ENCODE measurements at regions not wholly inside any gene's neighbourhood (a gene's known extent, or its start where the extent isn't known, plus 50 kb on each side); places are given as distances from the start of the nearest gene placed in this dataset.

DNA sequence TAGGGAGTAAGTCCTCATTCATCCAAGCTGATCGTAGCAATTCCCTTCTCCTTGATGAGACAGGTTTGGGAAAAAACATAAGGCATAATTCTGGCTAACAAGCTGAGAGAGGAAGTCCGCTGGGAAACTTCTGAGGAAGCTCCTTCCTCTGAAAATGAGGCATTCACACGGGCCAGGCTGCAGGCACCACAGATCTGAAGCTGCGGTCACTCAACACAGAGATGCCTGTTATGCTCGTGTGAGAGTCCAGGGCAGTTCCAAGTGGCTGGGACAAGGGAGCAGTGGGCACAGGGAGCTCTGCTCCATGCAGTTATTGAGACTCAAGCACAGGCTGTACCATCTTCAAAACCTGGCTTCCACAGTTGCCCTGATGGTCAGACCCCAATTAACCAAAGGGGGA is 200.9 kb upstream of the ID2 start:
- FAIRE-seq, result no peak
- DNase-seq (ENCODE audit: insufficient read length, low spot score), result no peak

DNA sequence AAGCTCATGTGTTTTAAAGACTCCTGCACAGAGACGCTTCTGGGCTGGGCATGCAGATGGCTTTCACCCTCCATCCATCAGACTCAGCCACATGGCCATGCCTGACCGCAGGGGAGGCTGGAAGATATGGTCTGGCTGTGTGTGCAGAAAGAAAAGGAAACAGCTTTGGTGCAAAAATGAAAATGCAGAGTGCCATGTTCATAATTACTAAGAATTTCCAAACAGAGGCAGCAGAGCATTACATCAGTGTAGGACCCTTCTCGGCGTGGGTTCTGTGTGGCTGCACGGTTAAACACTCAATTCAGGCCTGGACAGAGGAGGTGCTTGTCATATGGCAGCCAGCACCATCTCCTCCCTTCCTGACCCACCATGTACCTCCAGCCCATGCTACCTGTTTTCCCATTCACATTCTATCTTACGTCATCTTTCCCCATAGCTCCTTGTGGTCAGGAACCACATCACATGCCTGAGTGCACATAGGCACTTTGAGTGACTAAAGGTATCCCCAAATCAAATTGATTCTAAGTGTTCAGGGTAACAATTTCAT is 200.3 kb upstream of the ID2 start:
- peak; percentile 83 for FAIRE-seq

DNA sequence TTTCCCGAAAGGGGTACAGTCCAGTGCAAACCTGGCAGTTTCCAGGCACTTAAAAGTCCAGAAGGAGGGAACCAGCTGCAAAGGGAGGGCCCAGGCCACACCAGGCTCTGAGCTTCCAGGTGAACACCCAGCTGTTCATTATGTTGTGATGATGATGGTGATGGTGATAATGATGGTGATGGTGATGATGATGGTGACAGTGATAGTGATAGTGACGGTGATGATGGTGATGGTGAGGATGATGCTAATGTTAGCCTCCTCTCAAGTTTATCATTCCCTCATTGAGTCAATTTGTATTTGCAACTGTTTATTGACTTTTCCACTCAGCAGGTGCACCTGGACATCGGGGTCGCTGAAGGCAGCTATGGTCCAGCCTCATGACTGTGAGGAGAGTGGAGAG is 199.4 kb upstream of the ID2 start:
- no peak for FAIRE-seq
- no peak for DNase-seq (ENCODE audit: insufficient read length, low spot score)

More for the DNA sequence above, 200.3 kb upstream of the ID2 start:
- no peak for DNase-seq (ENCODE audit: insufficient read length, low spot score)

DNA sequence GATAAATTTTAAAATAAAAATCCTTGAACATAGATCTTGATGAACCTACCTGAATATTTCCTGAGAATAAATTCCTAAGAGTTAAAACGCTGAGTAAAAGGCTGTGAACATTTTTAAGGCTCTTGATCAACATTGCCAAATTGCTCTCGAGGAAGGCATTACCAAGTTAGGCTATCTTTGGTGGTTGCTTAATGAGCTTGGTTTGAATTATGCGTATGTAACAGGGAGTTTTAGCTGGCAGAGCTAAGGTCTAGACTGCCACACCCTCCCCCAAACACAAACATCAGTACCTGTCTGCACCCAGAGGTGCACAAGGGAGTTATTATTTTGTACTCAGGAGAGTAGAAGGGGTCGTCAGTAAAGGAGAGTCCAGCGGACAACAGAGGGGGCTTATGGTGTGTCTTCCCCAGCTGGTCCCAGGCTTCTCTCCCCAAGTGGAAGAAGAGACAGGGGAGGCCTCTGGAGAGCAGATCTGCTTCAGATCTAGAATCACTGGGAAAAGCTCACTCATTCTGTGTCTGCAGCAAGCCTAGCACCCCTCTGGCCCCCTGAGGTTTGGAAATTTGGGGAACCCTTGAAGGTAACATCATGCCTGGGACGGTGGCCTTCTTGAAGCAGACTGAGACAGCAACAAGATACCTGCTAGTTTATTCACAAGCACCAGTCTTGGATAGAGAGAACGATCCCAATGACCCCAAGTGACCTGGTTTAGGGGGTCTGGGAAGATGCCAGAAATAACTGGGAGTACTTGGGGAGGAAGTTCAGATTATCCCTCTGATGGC is 197.2 kb upstream of the ID2 start:
- no peak for DNase-seq (ENCODE audit: insufficient read length, low spot score)
- FAIRE-seq, result no peak

DNA sequence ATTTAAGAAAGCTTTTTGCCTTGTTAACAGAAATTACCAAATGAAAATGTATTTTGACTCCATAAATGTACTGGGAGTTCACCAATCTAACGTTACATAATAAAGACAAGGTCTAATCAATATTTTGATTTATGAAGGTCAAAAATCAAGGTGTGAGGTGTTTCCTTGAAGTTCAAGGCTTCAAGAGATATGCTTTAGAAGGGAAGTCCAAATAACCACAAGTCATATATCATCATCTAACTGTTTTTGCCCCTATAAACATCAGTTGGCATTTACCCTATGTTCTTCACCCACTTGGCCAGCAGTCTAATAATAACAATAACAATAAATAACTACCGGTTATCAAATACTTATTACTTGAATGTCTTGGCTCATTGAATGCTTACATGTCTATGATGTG is 196.1 kb upstream of the ID2 start:
- no peak for DNase-seq (ENCODE audit: insufficient read length, low spot score)
- FAIRE-seq, result no peak

DNA sequence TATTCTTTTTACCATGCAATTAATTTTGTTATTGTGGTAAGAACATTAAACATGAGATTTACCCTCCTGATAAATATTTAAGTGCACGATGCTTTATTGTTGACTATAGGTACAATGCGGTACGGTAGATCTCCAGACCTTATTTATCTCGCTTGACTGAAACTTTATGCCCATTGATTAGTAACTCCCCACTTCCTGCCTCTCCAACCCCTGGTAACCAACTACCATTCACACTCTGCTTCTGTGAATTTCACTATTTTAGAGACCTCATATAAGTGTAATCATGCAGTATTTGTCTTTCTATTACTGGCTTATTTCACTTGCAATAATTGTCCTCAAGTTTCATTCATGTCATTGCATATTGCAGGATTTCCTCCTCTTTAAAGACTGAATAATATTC is 195.7 kb upstream of the ID2 start:
- FAIRE-seq, result no peak
- no peak for DNase-seq (ENCODE audit: insufficient read length, low spot score)

DNA sequence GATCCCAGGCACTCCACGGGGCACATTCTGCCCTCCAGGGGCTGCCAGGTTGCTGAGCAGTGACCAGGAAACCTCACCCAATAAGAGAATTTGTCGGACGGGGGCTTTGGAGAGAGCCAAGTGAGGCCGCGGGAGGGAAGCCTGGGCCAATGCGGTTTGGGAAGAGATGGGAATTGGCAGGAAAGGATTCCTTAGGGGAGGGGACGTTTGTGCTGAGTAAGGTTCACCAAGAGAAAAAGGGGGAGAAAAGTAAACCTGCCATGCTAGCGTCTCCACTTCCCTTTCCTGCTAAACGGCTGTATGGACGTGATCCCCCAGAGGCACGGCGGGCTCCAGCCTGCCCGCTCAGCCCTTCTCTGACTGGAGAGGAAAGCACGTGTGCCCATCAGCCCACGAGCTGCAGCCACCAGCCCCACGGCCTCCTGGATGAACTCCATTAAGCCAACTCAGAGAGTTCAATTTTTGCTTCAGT is 194.4 kb upstream of the ID2 start:
- FAIRE-seq (no peak), DNase-seq (ENCODE audit: insufficient read length, low spot score) (no peak)

DNA sequence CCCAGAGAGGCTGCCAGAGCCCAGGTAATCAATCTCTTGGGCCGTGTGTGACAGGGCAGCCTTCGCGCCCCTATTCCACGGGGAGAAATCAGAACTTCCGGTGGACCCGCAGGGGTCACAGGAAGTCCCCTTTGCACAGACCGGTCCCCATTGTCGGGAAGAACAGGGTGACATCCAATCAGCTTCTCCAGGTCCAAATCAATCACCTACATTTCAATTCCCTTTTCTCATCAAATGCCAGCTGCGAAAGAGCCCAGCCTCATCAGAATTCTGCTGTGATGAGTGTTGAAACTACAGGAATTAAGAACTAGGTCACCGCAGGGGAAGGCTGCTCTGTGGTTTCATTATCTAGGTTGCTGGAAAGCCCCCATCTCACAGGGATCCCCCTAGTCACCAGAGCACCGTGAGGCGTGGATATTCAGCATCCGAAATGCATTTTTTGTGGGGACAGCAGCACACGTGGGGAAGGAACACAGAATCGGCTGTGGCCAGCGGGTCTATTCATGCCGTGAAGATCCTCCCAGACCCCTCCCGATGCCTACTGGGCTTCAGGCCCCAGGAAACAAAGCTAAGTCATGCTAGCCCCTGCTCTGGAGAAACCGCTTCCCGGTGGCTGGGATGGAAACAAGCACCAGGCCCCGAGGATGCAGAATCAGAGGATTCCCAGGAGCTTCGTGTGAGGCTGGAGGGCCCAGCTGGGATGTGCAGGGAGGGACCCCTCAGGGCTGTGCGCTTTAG is 193.7 kb upstream of the ID2 start:
- DNase-seq (ENCODE audit: insufficient read length, low spot score), result no peak
- peak; percentile 96 for FAIRE-seq

DNA sequence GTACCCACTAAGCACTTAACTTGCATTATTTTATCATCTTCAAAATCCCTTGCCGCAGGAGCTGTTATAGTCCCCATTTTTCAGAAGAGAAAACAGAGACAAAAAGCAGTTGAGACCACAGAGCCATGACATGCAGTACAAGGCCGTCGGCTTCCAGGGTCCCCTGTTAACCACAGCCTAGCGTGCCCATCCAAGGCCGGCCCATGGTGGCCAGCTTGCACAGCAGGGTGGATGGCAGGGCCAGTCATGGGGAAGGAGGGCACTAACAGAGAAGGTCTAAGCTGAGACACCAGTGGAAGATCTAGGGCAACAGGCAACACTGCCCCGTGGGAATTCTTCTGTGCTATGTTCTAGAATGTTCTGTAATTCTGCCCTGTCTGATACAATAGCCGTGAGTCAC is 192.6 kb upstream of the ID2 start:
- FAIRE-seq (no peak), DNase-seq (ENCODE audit: insufficient read length, low spot score) (no peak)

DNA sequence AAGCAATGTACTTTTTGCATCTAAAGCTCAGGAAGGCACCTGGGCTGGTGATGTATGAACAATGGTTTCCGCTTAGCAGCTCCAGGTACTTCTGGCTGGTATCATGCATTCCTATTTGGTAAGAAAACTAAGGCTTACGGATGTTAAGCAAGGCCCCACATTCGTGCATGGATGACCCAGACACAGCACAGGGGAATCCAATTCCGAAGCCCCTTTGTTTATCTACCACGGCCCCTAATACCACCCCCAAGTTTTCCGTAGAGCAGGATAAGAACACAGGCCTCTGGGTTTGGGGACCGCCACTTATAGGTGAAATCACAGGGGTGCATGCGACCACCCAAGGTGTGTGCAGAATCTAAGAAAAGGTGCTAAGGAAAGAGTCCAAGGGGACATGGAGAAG is 192.1 kb upstream of the ID2 start:
- FAIRE-seq, result no peak
- no peak for DNase-seq (ENCODE audit: insufficient read length, low spot score)

DNA sequence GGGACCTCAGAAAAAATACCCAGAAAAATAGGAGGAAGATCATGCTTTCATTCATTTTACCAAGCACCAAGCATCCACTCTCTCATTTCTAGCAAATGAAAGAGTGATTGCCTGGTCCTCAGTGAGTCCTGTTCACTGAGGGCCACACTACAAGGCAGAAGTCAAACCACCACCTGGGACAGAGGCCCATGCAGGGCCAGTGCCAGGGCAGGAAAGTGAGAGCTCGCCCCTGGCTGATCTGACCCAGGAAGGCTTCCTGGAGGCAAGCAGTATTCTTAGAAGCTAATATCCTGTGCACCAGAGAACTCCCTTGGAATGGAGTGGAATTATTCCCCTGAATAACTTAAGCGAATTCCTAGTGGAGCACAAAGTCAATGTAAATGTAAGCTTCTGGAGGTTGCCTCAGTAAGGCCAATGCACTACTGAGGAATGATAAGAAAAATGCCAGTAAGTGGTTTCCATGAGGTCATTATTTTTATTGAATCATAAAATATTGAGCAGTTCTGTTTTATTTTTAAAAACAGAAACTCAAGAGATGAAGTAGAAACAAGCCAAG is 191.6 kb upstream of the ID2 start:
- DNase-seq (ENCODE audit: insufficient read length, low spot score), result no peak
- FAIRE-seq, result no peak

DNA sequence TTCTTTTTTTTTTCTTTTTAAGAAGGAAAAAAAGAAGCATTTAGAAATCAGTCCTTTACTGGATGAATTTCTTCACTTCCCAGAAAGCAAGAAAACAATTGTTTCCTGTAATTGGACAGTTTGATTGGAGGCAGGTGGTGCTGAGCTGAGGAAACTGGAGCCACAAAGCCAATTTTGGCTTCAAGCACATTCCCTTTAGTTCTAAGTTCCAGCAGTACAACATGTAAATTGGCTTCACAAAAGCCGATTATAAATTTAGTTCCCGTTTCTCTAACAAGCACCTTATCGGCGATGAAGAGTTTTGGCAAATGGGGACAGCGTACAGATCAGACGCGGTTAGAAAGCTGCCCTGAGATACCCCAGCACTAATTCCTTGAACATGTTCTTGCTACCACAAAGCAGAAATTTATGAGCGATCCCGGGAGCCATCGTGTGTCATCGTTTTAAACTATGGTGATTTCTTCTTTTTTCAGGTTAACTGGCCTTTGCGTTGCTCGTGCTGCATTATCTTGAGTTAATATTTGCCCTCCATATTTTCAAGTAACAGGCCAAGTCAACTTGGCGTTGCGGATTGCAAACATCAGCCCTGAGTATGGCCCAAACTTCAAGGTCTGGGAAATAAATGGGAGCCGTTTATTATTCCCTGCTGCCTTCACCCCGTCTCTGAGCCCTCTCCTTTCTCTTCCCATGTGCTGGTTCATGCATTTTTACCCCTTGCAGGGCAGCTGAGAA is 190.4 kb upstream of the ID2 start:
- FAIRE-seq (no peak), DNase-seq (ENCODE audit: insufficient read length, low spot score) (no peak)

DNA sequence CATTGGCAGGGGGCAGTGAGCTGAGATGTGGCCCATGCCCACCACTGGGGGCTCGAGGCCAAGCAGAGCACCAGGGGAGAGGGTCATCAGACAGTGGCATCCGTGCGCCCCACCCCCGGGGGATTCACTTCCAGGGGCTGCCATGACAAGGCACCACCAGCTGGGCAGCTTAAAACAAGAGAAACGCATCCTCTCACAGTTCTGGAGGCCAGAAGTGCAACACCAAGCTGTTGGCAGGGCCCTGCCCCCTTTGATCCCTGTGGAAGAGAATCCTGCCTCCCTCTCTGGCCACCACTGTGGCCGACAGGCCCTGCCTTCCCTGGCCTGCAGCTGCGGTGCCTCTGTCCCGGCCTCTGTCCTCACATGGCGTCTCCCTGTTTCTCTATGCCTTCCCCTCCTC is 187.7 kb upstream of the ID2 start:
- no peak for DNase-seq (ENCODE audit: insufficient read length, low spot score)
- no peak for FAIRE-seq

DNA sequence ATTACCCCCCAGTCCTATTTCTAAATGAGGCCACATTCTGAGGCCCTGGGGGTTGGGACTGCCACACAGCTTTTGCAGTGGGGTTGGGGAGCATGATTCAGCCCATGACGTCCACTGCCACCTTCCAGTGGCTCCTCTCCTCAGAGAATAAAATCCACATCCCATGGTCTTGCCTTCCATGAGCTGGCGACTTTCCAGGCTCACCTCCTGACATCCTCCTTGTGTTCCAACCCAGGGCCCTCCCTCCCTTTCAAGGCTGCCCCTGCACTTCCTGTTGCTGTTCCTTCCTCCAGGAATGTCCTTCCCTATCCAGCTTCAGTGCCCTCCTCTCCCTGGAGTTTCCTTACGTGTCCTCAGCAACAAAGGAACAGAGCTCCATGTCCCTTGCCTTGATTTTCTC is 187.3 kb upstream of the ID2 start:
- DNase-seq (ENCODE audit: insufficient read length, low spot score), result no peak

DNA sequence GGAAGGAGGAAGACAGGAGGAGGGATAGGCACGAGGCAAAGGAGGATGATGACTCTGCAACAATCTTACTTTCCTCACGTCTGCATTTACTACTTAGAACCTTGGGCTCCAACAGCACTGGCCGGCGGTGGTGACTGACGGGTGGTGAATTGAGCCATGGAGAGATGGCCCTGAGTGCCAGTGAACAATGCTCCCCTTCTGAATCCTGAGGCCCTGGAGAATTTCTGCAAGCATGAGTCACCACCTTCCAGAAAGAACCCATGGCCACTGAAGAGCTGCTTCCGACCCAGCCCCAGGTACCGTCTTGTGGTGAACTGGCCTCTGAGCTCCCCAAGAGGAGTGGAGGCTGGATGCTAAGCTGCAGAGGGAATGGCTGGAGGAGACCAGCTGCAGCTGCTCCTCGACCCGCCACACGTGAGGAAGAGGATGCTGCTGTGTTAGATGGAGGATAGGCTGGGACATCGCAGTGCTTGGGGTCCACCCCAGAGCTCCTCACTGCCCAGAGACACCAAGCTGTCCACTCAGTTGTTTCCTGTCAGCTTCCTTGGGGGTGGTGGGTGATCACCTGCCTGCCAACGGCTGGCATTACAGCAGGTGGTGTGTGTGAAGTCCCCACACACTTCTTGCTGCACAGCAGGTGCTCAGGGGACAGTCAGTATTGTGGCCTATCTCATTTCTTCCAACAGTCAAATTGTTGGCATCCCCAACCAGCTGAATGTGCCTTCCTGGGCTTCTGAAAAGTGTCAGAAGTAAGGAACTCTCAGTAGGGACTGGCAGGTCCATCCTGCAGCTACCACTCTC is 186.5 kb upstream of the ID2 start:
- DNase-seq (ENCODE audit: insufficient read length, low spot score) (no peak), FAIRE-seq (no peak)

More for the DNA sequence above, 187.3 kb upstream of the ID2 start:
- no peak for FAIRE-seq

DNA sequence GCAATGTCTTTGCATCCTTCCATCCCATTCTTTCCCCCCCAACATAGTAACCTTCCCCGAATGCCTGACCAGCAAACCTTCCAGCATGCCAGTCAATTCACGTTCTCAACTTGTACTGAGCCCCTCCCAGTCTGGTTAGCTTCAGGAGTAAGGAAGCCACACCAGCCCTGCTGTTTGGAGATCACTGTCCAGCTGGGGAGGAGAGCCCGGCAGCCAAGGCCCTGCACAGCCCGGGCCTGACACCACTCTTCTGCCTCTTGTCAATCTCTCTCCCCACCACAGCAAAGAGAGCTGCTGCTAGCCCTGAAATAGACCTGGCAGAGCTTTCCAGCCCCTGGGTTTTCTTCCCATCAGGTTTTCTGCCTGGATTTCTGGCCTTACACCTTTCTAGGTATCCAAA is 185.8 kb upstream of the ID2 start:
- DNase-seq (ENCODE audit: insufficient read length, low spot score), result no peak
- no peak for FAIRE-seq

DNA sequence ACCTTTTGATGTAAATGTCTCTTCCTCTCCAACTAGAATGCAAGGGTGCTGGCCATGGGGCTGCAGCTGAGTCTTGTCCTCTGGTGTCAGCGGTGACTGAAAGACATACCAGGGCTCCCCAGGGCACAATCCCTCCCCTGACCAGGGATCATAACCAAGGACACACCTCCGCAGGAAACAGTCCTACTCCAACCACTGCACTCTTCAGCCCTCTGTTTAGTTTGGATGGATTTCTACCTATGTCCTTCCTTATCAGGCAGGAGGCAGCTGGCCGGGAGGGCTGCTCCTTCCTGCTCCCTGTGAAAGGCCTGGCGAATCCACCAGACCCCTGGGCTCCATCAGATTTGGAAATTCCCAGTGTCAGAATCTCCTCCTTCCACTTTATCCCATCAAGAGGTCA is 185.2 kb upstream of the ID2 start:
- DNase-seq (ENCODE audit: insufficient read length, low spot score) (no peak), FAIRE-seq (no peak)

DNA sequence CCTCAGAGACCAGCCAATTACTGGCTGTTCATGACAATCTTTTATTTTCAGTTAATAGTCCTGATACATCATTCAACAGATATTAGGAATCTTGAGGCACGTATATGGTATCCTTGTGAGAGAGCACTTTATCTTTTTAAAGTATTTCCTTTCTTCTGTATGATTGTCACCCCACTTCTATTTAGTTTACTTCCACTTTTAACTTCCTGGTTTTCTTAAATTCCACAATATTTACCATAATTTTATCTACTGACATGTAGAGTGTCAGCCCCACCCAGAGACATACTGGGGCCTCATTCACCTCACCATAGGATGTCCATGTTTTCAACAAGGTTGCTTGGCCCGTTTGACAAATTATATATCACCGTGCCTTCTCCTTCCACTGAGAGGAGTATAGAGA is 182.9 kb upstream of the ID2 start:
- FAIRE-seq, result no peak
- DNase-seq (ENCODE audit: insufficient read length, low spot score), result no peak

DNA sequence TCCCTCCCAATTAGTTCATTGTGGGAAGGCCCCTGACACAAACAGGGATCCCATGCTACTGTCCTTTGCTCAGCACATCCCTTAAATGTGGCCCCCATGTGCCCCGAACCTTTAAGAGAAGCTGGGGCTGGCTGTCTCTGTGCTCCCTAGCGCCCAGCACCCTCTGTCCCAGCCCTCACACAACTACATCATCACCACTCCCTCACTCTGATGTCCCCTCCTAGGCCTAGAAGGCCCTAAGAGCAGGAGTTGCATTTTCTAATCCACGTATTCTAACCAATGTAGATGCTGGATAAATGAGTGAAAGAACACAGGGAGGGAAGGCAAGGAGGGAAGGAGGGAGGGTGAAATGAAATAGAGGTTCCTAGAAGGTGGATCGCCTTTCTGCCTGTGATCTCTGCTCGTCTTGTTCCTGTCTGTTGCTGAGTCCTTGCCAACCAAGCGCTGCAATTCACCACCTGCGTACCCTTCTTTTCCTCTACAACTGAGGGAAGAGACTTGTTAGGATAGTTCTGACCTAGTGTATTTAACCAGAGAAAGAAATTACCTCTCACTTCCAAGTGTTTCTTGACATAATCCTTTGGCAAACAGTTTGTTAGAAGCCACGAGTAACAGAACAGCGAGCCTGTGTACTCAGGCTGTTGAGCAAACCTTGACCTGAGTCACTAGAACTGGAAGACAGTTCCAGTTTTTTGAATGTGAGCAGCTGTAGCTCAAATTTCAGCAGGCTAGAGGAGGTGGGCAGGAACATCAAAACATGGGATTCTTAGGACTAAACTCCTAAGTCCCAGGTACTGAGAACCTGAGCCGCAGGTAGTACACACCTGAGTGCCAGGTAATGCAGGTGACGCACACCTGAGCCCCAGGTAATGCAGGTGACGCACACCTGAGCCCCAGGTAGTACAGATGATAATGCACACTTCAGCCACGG is 181.5 kb upstream of the ID2 start:
- FAIRE-seq, result no peak
- DNase-seq (ENCODE audit: insufficient read length, low spot score), result no peak

All from GM19239 (cell line).